B cell (primary cell): ENCODE measurements at regions not wholly inside any gene's neighbourhood (a gene's known extent, or its start where the extent isn't known, plus 50 kb on each side); places are given as distances from the start of the nearest gene placed in this dataset.

ENCODE experiments used
- ATAC-seq: fragments of 200-7000 bp; cut with Tn5 transposase; one replicate; pipeline ENCODE4 v1.10.0; 2021; ENCODE audit warnings: low read depth, mild to moderate bottlenecking, moderate number of reproducible peaks, moderate library complexity
- CTCF ChIA-PET: fragments of 350-600 bp; sonication (Branson Sonifier 250); formaldehyde crosslinking; loops from one replicate; lab custom pipeline; 2021; ENCODE audit warnings: antibody characterized with exemption, inconsistent platforms; lab: Charles Lee
- POLR2A ChIA-PET: fragments of 350-600 bp; sonication (Branson Sonifier 250); formaldehyde crosslinking; loops from one replicate; lab custom pipeline; 2021; ENCODE audit warnings: antibody characterized with exemption; lab: Charles Lee
- DNase-seq: peaks from one replicate; pipeline ENCODE4 v3.0.0; 2013
- H2AFZ ChIP-seq: 2 replicates; pipeline ENCODE4 v1.6.1; 2012; ENCODE audit warnings: mild to moderate bottlenecking, low read depth, low read length; ENCODE audit not compliant: insufficient read depth, poor library complexity, severe bottlenecking
- H3K27ac ChIP-seq, 2 donors: 1 replicate in 1 of 2; 2 replicates in 1 of 2; pipeline ENCODE4 v1.5.1; 2012 to 2013; ENCODE audit warnings: low read length in 2 of 2, mild to moderate bottlenecking in 2 of 2, moderate library complexity in 1 of 2
- H3K27me3 ChIP-seq, 4 experiments: fragments of 200-600 bp in 1 of 4; sonication (generic) in 1 of 4; replicated peaks in 1 of 4; 1 replicate in 2 of 4; 2 replicates in 2 of 4; pipeline versions ENCODE4 v1.6.1 to v1.7.0; 2013 to 2016; ENCODE audit warnings: low read length in 3 of 4, mild to moderate bottlenecking in 2 of 4, mixed read lengths in 1 of 4, moderate library complexity in 1 of 4; ENCODE audit not compliant: insufficient read depth in 4 of 4, control insufficient read depth in 3 of 4; ENCODE audit errors: control extremely low read depth in 1 of 4
- H3K36me3 ChIP-seq, 2 experiments: replicated peaks in 1 of 2; 1 replicate in 1 of 2; 2 replicates in 1 of 2; pipeline versions ENCODE4 v1.6.1 to v1.7.1; 2013; ENCODE audit warnings: low read length in 1 of 2; ENCODE audit not compliant: insufficient read depth in 2 of 2, control insufficient read depth in 1 of 2; ENCODE audit errors: control extremely low read depth in 1 of 2, extremely low read depth in 1 of 2
- H3K4me1 ChIP-seq, 2 donors: fragments of 200-600 bp in 1 of 2; sonication (generic) in 1 of 2; 1 replicate in 1 of 2; 2 replicates in 1 of 2; pipeline versions ENCODE4 v1.5.1 to v1.6.1; 2013 to 2017; ENCODE audit warnings: low read length in 2 of 2; ENCODE audit not compliant: control insufficient read depth in 2 of 2, insufficient read depth in 2 of 2
- H3K4me2 ChIP-seq: replicated peaks from 2 replicates; pipeline ENCODE3; 2012; ENCODE audit warnings: mild to moderate bottlenecking, low read depth, low read length; ENCODE audit not compliant: poor library complexity, severe bottlenecking
- H3K4me3 ChIP-seq, 5 experiments: fragments of 200-600 bp in 1 of 5; sonication (generic) in 1 of 5; 1 replicate in 3 of 5; 2 replicates in 2 of 5; pipeline versions ENCODE4 v1.5.1 to v1.7.0; 2011 to 2016; ENCODE audit warnings: low read length in 4 of 5, mild to moderate bottlenecking in 4 of 5, low read depth in 2 of 5, control low read depth in 1 of 5, moderate library complexity in 1 of 5; ENCODE audit not compliant: insufficient read depth in 1 of 5; ENCODE audit errors: control extremely low read depth in 1 of 5, extremely low read depth in 1 of 5
- H3K79me2 ChIP-seq: fragments of 200-600 bp; sonication (generic); one replicate; pipeline ENCODE4 v1.6.0; 2016; ENCODE audit warnings: low read length; ENCODE audit not compliant: control insufficient read depth, insufficient read depth
- H3K9ac ChIP-seq: fragments of 200-600 bp; sonication (generic); 2 replicates; pipeline ENCODE4 v1.6.1; 2017; ENCODE audit warnings: mild to moderate bottlenecking, low read length, moderate library complexity
- H3K9me3 ChIP-seq, 3 donors: one replicate each; pipeline versions ENCODE4 v1.6.1 to v1.7.1; 2013; ENCODE audit warnings: low read length in 2 of 3; ENCODE audit not compliant: control insufficient read depth in 2 of 3, insufficient read depth in 1 of 3; ENCODE audit errors: control extremely low read depth in 1 of 3
- H4K20me1 ChIP-seq: 2 replicates; pipeline ENCODE4 v1.6.0; 2012; ENCODE audit warnings: mild to moderate bottlenecking, low read length; ENCODE audit not compliant: insufficient read depth, control insufficient read depth, poor library complexity, severe bottlenecking
- H3K27ac Mint-ChIP-seq: one replicate; pipeline ENCODE4 v1.8.0; 2021; ENCODE audit warnings: mixed read lengths
- H3K27me3 Mint-ChIP-seq: one replicate; pipeline ENCODE4 v1.8.0; 2021; ENCODE audit warnings: mixed read lengths
- H3K4me1 Mint-ChIP-seq: one replicate; pipeline ENCODE4 v1.8.0; 2021; ENCODE audit warnings: mixed read lengths
- H3K4me3 Mint-ChIP-seq: one replicate; pipeline ENCODE4 v1.8.0; 2021; ENCODE audit warnings: mixed read lengths
- H3K9me3 Mint-ChIP-seq: one replicate; pipeline ENCODE4 v1.8.0; 2022; ENCODE audit warnings: mixed read lengths; ENCODE audit not compliant: insufficient read depth
- CTCF ChIP-seq: fragments of 200-600 bp; IDR thresholded peaks from one replicate; pipeline ENCODE4 v1.8.0; 2022; ENCODE audit warnings: antibody characterized with exemption, mild to moderate bottlenecking
- EZH2 ChIP-seq: IDR thresholded peaks from 2 replicates; pipeline ENCODE4 v1.6.1; 2012; ENCODE audit warnings: borderline replicate concordance, low read depth, mild to moderate bottlenecking, moderate library complexity, low read length; ENCODE audit not compliant: insufficient read depth, poor library complexity, severe bottlenecking
- WGBS: methylation state at CpG from one replicate; pipeline ENCODE4 v1.1.5; 2013; ENCODE audit warnings: missing lambda C conversion rate; ENCODE audit not compliant: insufficient coverage; 5-methylcytosine and 5-hydroxymethylcytosine counted together
- intact Hi-C: fragments of 100-400 bp; cut with micrococcal nuclease; formaldehyde crosslinking; loops from one replicate; pipeline ENCODE4 v1.10.0; 2022

GRCh38 chr7:49389871-49390479 lies 383.5 kb upstream of the VWC2 start:
- Histone ChIP-seq H3K27me3 (no peaks in the 10 kb centered on the region), H3K27ac (no peak overlapping the region), H2AFZ (no peak overlapping the region), H3K4me1 (no peaks in the 10 kb centered on the region), H3K9ac (no peak overlapping the region), H3K36me3 (no peaks in the 10 kb centered on the region), H3K9me3 (peaks cover 0 to 6% (median 0%) of the 10 kb centered on the region in 3 donors), H3K4me3 (no peak overlapping the region), H3K4me2 (no peak overlapping the region), H4K20me1 (no peaks in the 10 kb centered on the region), H3K79me2 (no peaks in the 10 kb centered on the region)
- Mint-ChIP-seq H3K4me3 (no peak overlapping the region), H3K9me3 (no peaks in the 10 kb centered on the region), H3K27ac (no peak overlapping the region), H3K4me1 (no peaks in the 10 kb centered on the region), H3K27me3 (no peaks in the 10 kb centered on the region)
- no peak for ATAC-seq
- DNase-seq: no peak
- TF ChIP-seq CTCF: no peak
- TF ChIP-seq EZH2: no peak
- WGBS: 39% methylated on average over 2 of the region's 7 CpGs
- intact Hi-C loops: no loop called here
- ChIA-PET CTCF (no interaction called here), POLR2A (no interaction called here)

DNA sequence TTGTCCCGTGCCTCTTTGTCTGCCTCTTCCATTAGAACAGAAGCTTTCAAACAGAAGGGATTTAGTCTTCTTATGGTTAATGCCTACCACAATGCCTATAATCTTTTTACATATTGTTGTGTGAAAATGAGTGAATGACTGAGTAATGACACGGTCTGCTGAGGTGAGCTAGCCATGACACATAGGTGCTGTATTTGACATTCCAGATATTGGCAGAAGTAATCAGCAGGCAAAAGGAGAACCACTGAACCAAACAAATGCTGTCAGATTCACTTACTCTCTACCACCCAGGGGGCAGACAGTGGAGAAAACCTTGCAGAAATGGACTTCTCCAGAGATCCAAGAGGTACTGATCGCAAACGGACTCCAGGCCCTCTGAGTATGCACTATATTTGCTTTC lies 377.2 kb upstream of the VWC2 start:
- Histone ChIP-seq H3K9ac (no peak overlapping the region), H3K4me1 (no peaks in the 10 kb centered on the region), H3K36me3 (no peaks in the 10 kb centered on the region), H3K9me3 (no peaks in the 10 kb centered on the region), H3K4me3 (no peak overlapping the region), H3K27ac (no peak overlapping the region), H3K27me3 (no peaks in the 10 kb centered on the region), H2AFZ (no peak overlapping the region), H3K79me2 (no peaks in the 10 kb centered on the region), H4K20me1 (no peaks in the 10 kb centered on the region), H3K4me2 (no peak overlapping the region)
- ATAC-seq (no peak), DNase-seq (no peak)
- 79% methylated on average over 2 of the region's 4 CpGs for WGBS
- no peaks in the 10 kb centered on the region for H3K4me1 Mint-ChIP-seq
- intact Hi-C loops: no loop called here
- POLR2A ChIA-PET: no interaction called here
- H3K27ac Mint-ChIP-seq: no peak overlapping the region
- no peaks in the 10 kb centered on the region for H3K27me3 Mint-ChIP-seq
- H3K9me3 Mint-ChIP-seq: no peaks in the 10 kb centered on the region
- no peak overlapping the region for H3K4me3 Mint-ChIP-seq
- TF ChIP-seq EZH2: no peak
- TF ChIP-seq CTCF: no peak
- CTCF ChIA-PET: no interaction called here
